Ectodermal cell (in vitro differentiated cells): ENCODE measurements at regions not wholly inside any gene's neighbourhood (a gene's known extent, or its start where the extent isn't known, plus 50 kb on each side); places are given as distances from the start of the nearest gene placed in this dataset.

Source experiments
- H3K27ac ChIP-seq: 2 replicates; pipeline ENCODE4 v1.7.0; 2013; ENCODE audit warnings: mild to moderate bottlenecking, low read depth, low read length; ENCODE audit not compliant: insufficient read depth, poor library complexity, severe bottlenecking
- H3K27me3 ChIP-seq: 2 replicates; pipeline ENCODE4 v1.7.0; 2013; ENCODE audit warnings: mild to moderate bottlenecking, low read length; ENCODE audit not compliant: insufficient read depth, control insufficient read depth, poor library complexity, severe bottlenecking
- H3K36me3 ChIP-seq: one replicate; pipeline ENCODE4 v1.7.0; 2013; ENCODE audit warnings: low read length; ENCODE audit not compliant: control insufficient read depth, insufficient read depth
- H3K4me1 ChIP-seq: one replicate; pipeline ENCODE4 v1.7.0; 2013; ENCODE audit warnings: low read length; ENCODE audit not compliant: control insufficient read depth, insufficient read depth
- H3K4me3 ChIP-seq: 2 replicates; pipeline ENCODE4 v1.7.0; 2013; ENCODE audit warnings: low read depth, low read length, control low read depth; ENCODE audit not compliant: insufficient read depth
- H3K9me3 ChIP-seq: 2 replicates; pipeline ENCODE4 v1.7.0; 2013; ENCODE audit warnings: mild to moderate bottlenecking, low read length, moderate library complexity; ENCODE audit not compliant: control insufficient read depth
- WGBS, 2 experiments: methylation state at CpG; one replicate each; pipeline ENCODE4 v1.1.7; 2013; ENCODE audit warnings: missing lambda C conversion rate in 2 of 2; 5-methylcytosine and 5-hydroxymethylcytosine counted together

- H3K27ac ChIP-seq, result no peak overlapping the region
- no peaks in the 10 kb centered on the region for H3K9me3 ChIP-seq
- 89 to 95% methylated on average over 3 of the region's 3 CpGs for WGBS, 2 experiments
- H3K36me3 ChIP-seq, result no peaks in the 10 kb centered on the region
- no peak overlapping the region for H3K4me3 ChIP-seq
- no peaks in the 10 kb centered on the region for H3K27me3 ChIP-seq
- no peaks in the 10 kb centered on the region for H3K4me1 ChIP-seq
Observed at GRCh38 chr17:13256545-13256944, 238.7 kb upstream of the ELAC2 start.

DNA sequence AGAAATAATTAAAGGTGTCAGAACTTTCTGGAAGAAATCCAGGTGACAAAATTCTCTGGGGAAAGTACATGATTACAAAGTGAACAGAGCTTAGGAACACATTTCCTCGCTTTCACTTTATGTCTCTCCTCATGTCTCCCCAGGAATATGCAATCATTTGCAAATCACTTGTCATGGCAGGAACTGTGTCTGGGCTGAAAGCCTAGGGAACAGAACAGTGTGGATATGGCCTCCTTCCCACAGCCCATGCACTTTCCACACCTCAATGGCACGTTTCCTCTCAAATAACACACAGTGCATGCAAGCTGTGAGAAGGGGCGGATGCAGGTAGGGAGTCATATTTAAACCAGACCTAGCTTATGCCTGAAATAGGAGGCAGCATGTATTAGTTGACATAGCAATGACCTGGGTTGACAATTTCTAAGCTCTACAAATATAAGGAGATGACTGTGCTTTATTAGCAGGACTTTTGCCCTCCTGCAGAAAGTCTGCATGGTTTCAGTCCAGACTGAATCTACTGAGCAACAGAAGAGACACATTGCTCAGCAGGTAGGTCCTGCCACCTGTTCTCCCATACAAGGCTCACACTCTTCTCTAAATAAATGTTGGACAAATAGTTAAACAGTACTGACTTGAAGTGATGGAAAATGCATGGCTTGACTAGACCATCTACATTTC is 236.0 kb upstream of the ELAC2 start:
- WGBS, 2 experiments, result 90 to 96% methylated on average over 3 of the region's 3 CpGs
- H3K4me3 ChIP-seq, result no peak overlapping the region
- H3K27ac ChIP-seq, result no peak overlapping the region
- H3K4me1 ChIP-seq, result no peaks in the 10 kb centered on the region
- H3K27me3 ChIP-seq, result no peaks in the 10 kb centered on the region
- H3K9me3 ChIP-seq, result no peaks in the 10 kb centered on the region
- H3K36me3 ChIP-seq, result no peaks in the 10 kb centered on the region

- no peaks in the 10 kb centered on the region for H3K4me1 ChIP-seq
- no peaks in the 10 kb centered on the region for H3K36me3 ChIP-seq
- H3K27ac ChIP-seq, result no peak overlapping the region
- WGBS, 2 experiments, result 96 to 100% methylated on average over 5 of the region's 5 CpGs
- H3K27me3 ChIP-seq, result no peaks in the 10 kb centered on the region
- no peaks in the 10 kb centered on the region for H3K9me3 ChIP-seq
- H3K4me3 ChIP-seq, result no peak overlapping the region
Observed at GRCh38 chr17:13244513-13244912, 226.7 kb upstream of the ELAC2 start.

- Histone ChIP-seq H3K4me1 (no peaks in the 10 kb centered on the region), H3K4me3 (no peak overlapping the region), H3K36me3 (no peaks in the 10 kb centered on the region), H3K9me3 (no peaks in the 10 kb centered on the region), H3K27ac (no peak overlapping the region), H3K27me3 (no peaks in the 10 kb centered on the region)
- WGBS, 2 experiments, result 83 to 84% methylated on average over 4 of the region's 4 CpGs
Observed at GRCh38 chr17:13243585-13243984, 225.8 kb upstream of the ELAC2 start.

- Histone ChIP-seq H3K27me3 (no peaks in the 10 kb centered on the region), H3K4me3 (no peak overlapping the region), H3K36me3 (no peaks in the 10 kb centered on the region), H3K4me1 (no peaks in the 10 kb centered on the region), H3K27ac (no peak overlapping the region), H3K9me3 (no peaks in the 10 kb centered on the region)
- WGBS, 2 experiments, result 88 to 100% methylated on average over 1 of the region's 1 CpG
Observed at GRCh38 chr17:13240851-13241250, 223.0 kb upstream of the ELAC2 start.

DNA sequence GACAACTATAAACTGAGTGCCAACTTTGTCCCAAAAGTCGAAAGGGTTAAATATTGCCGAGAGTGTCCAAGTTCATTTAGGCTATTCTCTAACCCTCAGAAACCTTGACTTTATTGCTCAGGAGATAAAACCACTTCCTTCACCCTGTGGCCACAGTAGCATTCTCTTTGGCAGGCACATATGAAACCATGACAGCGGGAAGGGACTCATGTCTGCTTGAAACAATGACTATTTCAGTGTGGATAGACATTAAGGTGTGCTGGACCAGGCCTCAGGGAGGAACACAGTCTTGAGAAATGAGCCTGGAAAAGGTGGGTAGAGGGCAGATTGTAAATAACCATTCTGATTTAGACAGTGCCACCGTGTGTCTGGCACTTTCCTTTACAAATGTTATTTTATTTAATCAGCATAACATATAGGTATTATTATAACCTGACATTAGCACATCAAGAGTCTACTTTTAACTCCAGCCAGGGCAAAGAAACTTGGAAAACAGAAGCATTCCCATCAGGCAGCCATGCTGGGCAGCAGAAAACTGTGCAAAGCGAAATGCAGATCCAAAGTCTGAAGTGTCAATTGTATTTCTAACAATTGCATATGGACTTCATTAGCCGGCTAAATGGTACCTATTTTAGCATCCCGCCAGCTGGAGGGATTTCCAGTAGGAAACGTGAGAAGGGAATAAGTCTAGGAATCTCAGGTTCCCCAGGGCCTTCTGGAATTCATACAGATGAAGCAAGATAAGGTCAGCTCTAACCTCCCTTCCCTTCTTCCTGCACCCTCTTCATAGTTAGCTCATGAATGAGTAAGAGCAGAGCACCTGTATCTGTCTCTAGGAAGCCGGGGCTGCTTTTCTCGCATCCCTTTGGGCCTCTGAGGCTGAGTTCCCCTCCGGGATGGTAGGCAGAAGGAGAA is 212.8 kb upstream of the ELAC2 start:
- WGBS, 2 experiments, result 89 to 90% methylated on average over 10 to 11 of the region's 11 CpGs
- no peak overlapping the region for H3K27ac ChIP-seq

GRCh38 chr17:13228225-13228624 is 210.4 kb upstream of the ELAC2 start:
- Histone ChIP-seq H3K36me3 (no peaks in the 10 kb centered on the region), H3K27ac (no peak overlapping the region), H3K27me3 (no peaks in the 10 kb centered on the region), H3K4me1 (no peaks in the 10 kb centered on the region), H3K9me3 (no peaks in the 10 kb centered on the region), H3K4me3 (no peak overlapping the region)
- whole genome bisulfite sequencing, 2 experiments, result 82 to 93% methylated on average over 2 of the region's 2 CpGs

More for the DNA sequence above, 212.8 kb upstream of the ELAC2 start:
- Histone ChIP-seq H3K36me3 (no peaks in the 10 kb centered on the region), H3K4me3 (no peak overlapping the region), H3K4me1 (no peaks in the 10 kb centered on the region), H3K27me3 (no peaks in the 10 kb centered on the region), H3K9me3 (no peaks in the 10 kb centered on the region)

- Histone ChIP-seq H3K9me3 (no peaks in the 10 kb centered on the region), H3K4me3 (no peak overlapping the region), H3K27ac (no peak overlapping the region), H3K27me3 (no peaks in the 10 kb centered on the region), H3K4me1 (no peaks in the 10 kb centered on the region), H3K36me3 (no peaks in the 10 kb centered on the region)
- WGBS, 2 experiments, result 83 to 95% methylated on average over 4 of the region's 4 CpGs
Observed at GRCh38 chr17:13222975-13223374, 205.1 kb upstream of the ELAC2 start.

GRCh38 chr17:13212860-13213259 is 195.0 kb upstream of the ELAC2 start:
- Histone ChIP-seq H3K27ac (no peak overlapping the region), H3K4me1 (no peaks in the 10 kb centered on the region), H3K4me3 (no peak overlapping the region), H3K36me3 (no peaks in the 10 kb centered on the region), H3K9me3 (no peaks in the 10 kb centered on the region), H3K27me3 (no peaks in the 10 kb centered on the region)

DNA sequence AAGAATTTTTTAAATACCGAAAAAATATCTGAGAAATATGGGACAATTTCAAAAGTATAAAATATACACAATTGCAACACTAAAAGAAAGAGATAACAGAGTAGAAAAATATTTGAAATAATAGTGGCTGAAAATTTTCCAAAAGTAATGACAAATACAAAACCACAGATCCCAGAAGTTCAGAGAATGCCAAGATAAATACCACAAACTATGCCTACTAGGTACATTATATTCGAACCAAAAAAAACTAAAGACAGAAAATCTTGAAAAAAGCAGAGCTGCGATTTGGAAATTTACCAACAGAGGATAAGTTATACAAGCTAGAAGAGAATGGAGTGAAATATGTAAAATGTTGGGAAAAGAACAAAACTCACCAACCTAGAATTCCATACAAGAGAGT is 191.3 kb upstream of the ELAC2 start:
- no peaks in the 10 kb centered on the region for H3K36me3 ChIP-seq
- no peak overlapping the region for H3K27ac ChIP-seq
- H3K27me3 ChIP-seq, result no peaks in the 10 kb centered on the region
- H3K9me3 ChIP-seq, result no peaks in the 10 kb centered on the region
- no peaks in the 10 kb centered on the region for H3K4me1 ChIP-seq
- 93 to 100% methylated on average over 1 of the region's 3 CpGs for WGBS, 2 experiments
- no peak overlapping the region for H3K4me3 ChIP-seq
